Stimulated activated naive B cell treated with anti-CD40 and anti-IgM and Interleukin-4, amounts not matched to agents 10 μg/mL and 1 μg/mL and 100 μg/mL, for 72 hours (primary cell): ENCODE measurements at regions not wholly inside any gene's neighbourhood (a gene's known extent, or its start where the extent isn't known, plus 50 kb on each side); places are given as distances from the start of the nearest gene placed in this dataset.
"Not testable (repeated sequence)": the region's sequence is repeated elsewhere in the genome, so short reads cannot be mapped to it uniquely, and the experiment has no call there.

Experiments
- ATAC-seq, 2 donors: fragments of 150-1000 bp; cut with Tn5 transposase; replicated peaks; 2 replicates each; pipeline ENCODE4 v1.10.0; 2021; ENCODE audit warnings: moderate library complexity in 1 of 2
- DNase-seq: peaks from one replicate; pipeline ENCODE4 v3.0.0; 2021
- H3K27ac Mint-ChIP-seq: one replicate; pipeline ENCODE4 v1.8.0; 2022; ENCODE audit warnings: mild to moderate bottlenecking, mixed read lengths
- H3K27me3 Mint-ChIP-seq, 2 donors: one replicate each; pipeline ENCODE4 v1.8.0; 2022; ENCODE audit warnings: mixed read lengths in 2 of 2
- H3K36me3 Mint-ChIP-seq, 2 donors: one replicate each; pipeline ENCODE4 v1.8.0; 2022; ENCODE audit warnings: mixed read lengths in 2 of 2, mild to moderate bottlenecking in 1 of 2
- H3K4me1 Mint-ChIP-seq, 2 donors: one replicate each; pipeline ENCODE4 v1.8.0; 2022; ENCODE audit warnings: mixed read lengths in 2 of 2, mild to moderate bottlenecking in 1 of 2
- H3K4me3 Mint-ChIP-seq, 2 donors: one replicate each; pipeline ENCODE4 v1.8.0; 2022; ENCODE audit warnings: mild to moderate bottlenecking in 2 of 2, mixed read lengths in 2 of 2, moderate library complexity in 1 of 2
- H3K9me3 Mint-ChIP-seq, 2 donors: one replicate each; pipeline ENCODE4 v1.8.0; 2022; ENCODE audit warnings: mixed read lengths in 2 of 2, mild to moderate bottlenecking in 1 of 2

DNA sequence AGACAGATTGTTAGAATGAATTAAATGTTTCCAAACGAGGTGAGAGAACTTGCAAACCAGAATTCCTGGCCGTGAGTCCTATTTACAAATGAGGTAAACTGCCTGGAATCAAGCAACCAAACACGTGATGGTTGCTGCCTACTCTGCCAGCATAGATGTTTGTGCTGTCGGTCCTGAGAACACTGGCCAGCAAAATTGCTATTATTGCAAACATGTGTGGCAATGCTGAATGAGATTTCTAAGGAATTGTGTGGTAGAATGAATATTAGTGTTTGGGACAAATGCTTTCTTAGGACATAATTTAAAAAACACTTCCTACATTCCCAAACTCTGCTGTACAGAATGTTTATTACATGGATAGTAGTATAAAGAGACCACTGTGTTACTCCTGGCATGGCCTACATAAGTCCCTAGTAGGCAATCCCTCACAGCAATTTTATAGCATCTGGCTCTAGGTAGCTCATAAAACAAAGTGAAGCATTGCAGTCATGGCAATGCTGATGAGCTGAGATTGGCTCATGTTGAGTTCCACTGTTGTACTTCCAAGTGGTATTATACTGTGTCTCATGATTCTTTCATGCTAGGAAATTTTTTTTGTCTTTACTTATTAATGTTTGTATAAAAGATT lies 605.2 kb upstream of the EPHA5 start:
- Mint-ChIP-seq H3K4me3 (no peak overlapping the region), H3K4me1 (no peaks in the 10 kb centered on the region), H3K27ac (no peak overlapping the region), H3K9me3 (peaks cover 0 to 6% of the 10 kb centered on the region in 2 donors), H3K27me3 (no peaks in the 10 kb centered on the region), H3K36me3 (no peaks in the 10 kb centered on the region)
- ATAC-seq (no peak), DNase-seq (no peak)

DNA sequence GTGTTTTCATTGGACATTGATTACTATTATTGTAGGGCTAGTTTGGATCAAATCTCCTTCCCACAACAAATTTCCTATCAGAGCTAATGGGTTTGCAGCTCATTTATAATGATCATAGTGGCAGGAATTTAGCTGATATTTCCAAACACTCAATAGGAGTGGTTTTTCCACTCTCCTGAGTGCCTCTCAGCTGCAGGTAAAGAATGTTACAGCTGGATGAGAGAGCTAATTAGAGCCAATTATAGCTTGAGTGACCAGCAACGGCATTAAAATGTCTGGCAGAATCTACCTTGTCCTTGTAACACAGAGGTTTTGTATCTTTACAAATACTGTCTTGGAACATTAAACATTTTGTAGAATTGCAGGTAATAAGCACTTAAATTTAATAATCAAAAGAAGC lies 602.8 kb upstream of the EPHA5 start:
- peaks cover 4 to 9% of the 10 kb centered on the region in 2 donors for H3K9me3 Mint-ChIP-seq
- no peaks in the 10 kb centered on the region for H3K27me3 Mint-ChIP-seq
- ATAC-seq, result no peak
- H3K36me3 Mint-ChIP-seq, result no peaks in the 10 kb centered on the region
- H3K4me1 Mint-ChIP-seq, result no peaks in the 10 kb centered on the region
- no peak for DNase-seq
- no peak overlapping the region for H3K27ac Mint-ChIP-seq
- no peak overlapping the region for H3K4me3 Mint-ChIP-seq

DNA sequence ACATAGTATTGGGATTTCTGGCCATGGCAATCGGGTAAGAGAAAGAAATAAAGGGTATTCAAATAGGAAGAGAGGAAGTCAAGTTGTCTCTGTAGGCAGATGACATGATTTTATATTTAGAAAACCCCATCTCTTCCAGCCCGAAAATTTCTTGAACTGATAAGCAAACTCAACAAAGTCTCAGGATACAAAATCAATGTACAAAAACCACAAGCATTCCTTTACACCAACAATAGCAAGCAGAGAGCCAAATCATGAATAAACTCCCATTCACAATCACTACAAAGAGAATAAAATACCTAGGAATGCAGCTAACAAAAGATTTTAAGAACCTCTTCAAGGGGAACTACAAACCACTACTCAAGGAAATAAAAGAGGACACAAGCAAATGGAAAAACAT lies 600.1 kb upstream of the EPHA5 start:
- not testable (repeated sequence) for H3K4me1 Mint-ChIP-seq, H3K9me3 Mint-ChIP-seq, H3K4me3 Mint-ChIP-seq, H3K27me3 Mint-ChIP-seq, H3K36me3 Mint-ChIP-seq, ATAC-seq, DNase-seq, H3K27ac Mint-ChIP-seq

DNA sequence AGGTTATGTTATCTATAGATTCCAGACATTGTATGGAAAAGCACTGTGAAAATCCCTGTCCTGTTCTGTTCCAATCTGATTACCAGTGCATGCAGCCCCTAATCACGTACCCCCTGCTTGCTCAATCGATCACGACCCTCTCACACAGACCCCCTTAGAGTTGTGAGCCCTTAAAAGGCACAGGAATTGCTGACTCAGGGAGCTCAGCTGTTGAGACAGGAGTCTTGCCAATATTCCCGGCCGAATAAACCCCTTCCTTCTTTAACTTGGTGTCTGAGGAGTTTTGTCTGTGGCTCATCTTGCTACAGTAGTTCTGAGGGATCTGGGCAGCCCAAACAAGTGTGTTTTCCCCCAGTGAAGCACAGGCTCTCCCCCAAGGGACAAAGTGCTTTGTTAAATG lies 596.3 kb upstream of the EPHA5 start:
- not testable (repeated sequence) for H3K4me3 Mint-ChIP-seq, H3K36me3 Mint-ChIP-seq, ATAC-seq, H3K4me1 Mint-ChIP-seq, H3K27me3 Mint-ChIP-seq, DNase-seq, H3K27ac Mint-ChIP-seq, H3K9me3 Mint-ChIP-seq

DNA sequence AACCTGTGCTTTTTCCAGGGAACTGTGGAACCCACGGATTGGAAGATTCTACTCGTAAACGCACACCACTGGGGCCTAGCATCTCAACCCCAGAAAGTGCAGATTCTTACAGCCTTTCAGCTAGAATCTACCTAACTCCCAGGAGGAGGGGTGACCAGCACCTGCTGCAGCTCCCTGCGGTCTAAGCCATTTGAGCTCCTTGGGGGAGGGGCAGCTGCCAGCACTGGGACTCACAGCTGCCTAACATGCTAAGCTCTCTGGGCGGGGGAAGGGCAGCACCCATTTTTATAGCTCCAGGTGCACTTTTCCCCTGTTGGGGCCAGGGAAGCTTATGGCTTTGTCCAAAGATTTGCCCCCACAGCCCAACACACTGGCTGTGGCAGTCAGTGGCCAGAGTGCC lies 595.7 kb upstream of the EPHA5 start:
- Mint-ChIP-seq H3K9me3 (peaks cover 6 to 8% of the 10 kb centered on the region in 2 donors), H3K27me3 (no peaks in the 10 kb centered on the region), H3K4me1 (no peaks in the 10 kb centered on the region), H3K36me3 (no peaks in the 10 kb centered on the region), H3K27ac (no peak overlapping the region), H3K4me3 (no peak overlapping the region)
- ATAC-seq, result no peak
- no peak for DNase-seq

DNA sequence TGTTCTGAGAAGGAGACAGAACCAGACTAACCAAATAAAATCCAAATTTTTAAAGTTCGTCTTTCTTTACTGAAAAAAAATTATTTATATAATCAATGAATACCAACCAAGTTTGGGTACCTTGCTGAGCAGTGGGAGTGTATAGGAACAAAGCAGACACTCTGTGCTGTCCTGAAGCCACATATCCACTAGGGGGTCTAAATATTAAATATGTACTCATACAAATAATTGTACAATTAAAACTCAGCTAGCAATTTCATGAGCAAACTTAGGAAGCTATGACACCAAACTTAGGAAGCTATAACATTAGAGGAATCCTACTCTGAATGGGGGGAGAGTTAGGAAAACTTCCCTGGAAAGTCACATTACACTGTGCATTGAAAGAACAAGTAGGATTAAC lies 582.0 kb upstream of the EPHA5 start:
- ATAC-seq, result no peak
- H3K4me1 Mint-ChIP-seq, result no peaks in the 10 kb centered on the region
- H3K9me3 Mint-ChIP-seq, result peaks cover 8 to 9% of the 10 kb centered on the region in 2 donors
- DNase-seq, result no peak
- H3K4me3 Mint-ChIP-seq, result no peak overlapping the region
- no peaks in the 10 kb centered on the region for H3K27me3 Mint-ChIP-seq
- no peaks in the 10 kb centered on the region for H3K36me3 Mint-ChIP-seq
- no peak overlapping the region for H3K27ac Mint-ChIP-seq

DNA sequence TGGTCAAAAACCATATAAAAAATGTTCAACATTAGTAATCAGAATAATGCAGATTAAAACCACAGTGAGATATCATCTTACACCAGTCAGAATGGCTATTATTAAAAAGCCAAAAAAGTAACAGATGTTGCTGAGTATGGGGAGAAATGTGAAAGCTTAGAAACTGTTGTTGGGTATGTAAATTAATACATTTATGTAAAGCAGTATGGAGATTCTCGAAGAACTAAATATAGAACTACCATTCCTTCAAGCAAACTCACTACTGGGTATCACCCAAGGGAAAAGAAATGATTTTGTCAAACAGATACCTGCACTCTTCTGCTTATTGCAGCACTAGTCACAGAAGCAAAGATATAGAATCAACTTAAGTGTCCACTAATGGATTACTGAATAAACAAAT lies 576.4 kb upstream of the EPHA5 start:
- H3K27me3 Mint-ChIP-seq, result no peaks in the 10 kb centered on the region
- no peaks in the 10 kb centered on the region for H3K36me3 Mint-ChIP-seq
- no peaks in the 10 kb centered on the region for H3K4me1 Mint-ChIP-seq
- ATAC-seq, result no peak
- H3K27ac Mint-ChIP-seq, result no peak overlapping the region
- H3K4me3 Mint-ChIP-seq, result no peak overlapping the region
- peaks cover 7 to 15% of the 10 kb centered on the region in 2 donors for H3K9me3 Mint-ChIP-seq
- DNase-seq, result no peak

DNA sequence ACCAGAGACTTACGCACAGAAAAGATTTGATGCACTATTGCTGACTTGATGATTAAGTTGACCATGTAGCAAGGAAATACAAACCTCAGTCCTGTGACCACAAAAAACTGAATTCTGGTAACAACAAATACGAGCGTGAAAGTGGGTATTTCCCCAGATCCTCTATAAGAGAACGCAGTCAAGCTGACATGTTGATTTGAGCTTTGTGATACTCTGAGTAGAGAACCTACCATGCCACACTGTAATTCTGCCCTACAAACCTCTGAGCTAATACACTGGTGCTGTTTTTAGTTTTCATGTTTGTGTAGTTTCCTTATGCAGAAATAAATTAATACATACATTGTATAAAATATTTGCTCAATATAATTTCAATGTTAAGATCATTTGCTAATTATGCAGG lies 565.6 kb upstream of the EPHA5 start:
- no peak overlapping the region for H3K4me3 Mint-ChIP-seq
- DNase-seq (no peak), ATAC-seq (no peak)
- no peaks in the 10 kb centered on the region for H3K27me3 Mint-ChIP-seq
- H3K36me3 Mint-ChIP-seq, result no peaks in the 10 kb centered on the region
- H3K27ac Mint-ChIP-seq, result no peak overlapping the region
- H3K9me3 Mint-ChIP-seq, result peaks cover 4 to 6% of the 10 kb centered on the region in 2 donors
- H3K4me1 Mint-ChIP-seq, result no peaks in the 10 kb centered on the region

DNA sequence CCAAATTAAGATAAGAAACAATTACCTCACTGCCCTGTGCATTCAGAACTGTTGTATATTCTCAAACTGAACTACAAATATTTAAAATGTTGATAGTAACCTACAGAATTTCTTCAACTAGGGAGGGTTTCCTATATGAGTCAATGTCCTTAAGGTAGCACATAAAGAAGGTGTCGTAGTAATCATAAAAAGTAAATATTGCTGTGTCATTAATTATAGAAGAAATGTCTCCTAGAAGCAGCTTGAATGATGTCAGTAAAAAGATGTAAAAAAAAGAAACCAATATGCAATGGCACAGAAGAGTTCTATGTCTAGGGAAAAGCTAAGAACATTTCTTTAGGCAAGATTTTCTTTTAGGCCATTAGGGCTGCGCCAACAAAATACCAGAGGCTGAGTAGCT lies 559.6 kb upstream of the EPHA5 start:
- no peak for ATAC-seq
- H3K27ac Mint-ChIP-seq, result no peak overlapping the region

DNA sequence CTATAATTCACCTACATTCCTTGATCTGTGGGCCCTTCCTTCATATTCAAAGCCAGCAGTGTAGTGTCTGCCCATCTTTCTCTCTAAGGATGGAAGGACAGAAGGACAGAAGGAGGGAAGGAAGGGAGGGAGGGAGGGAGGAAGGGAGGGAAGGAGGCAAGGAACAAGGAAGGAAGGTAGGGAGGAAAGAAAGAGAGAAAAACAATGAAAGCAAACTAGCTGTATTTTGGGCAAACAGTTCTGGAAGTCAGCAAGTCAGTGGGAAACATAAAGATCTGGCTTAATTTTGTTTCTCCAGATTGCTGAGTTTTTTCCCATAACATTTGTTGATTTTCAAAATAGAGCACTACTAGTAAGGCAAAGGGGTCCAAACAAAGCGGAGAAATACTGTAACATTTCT lies 555.2 kb upstream of the EPHA5 start:
- no peak overlapping the region for H3K4me3 Mint-ChIP-seq
- peaks cover 0 to 1% of the 10 kb centered on the region in 2 donors for H3K9me3 Mint-ChIP-seq
- no peak overlapping the region for H3K27ac Mint-ChIP-seq
- no peaks in the 10 kb centered on the region for H3K4me1 Mint-ChIP-seq
- no peak for DNase-seq
- H3K27me3 Mint-ChIP-seq, result no peaks in the 10 kb centered on the region
- ATAC-seq, result no peak
- H3K36me3 Mint-ChIP-seq, result no peaks in the 10 kb centered on the region

More for the DNA sequence above, 559.6 kb upstream of the EPHA5 start:
- no peaks in the 10 kb centered on the region for H3K36me3 Mint-ChIP-seq
- peaks cover 0 to 1% of the 10 kb centered on the region in 2 donors for H3K9me3 Mint-ChIP-seq
- H3K4me3 Mint-ChIP-seq, result no peak overlapping the region
- H3K4me1 Mint-ChIP-seq, result no peaks in the 10 kb centered on the region
- H3K27me3 Mint-ChIP-seq, result no peaks in the 10 kb centered on the region
- no peak for DNase-seq

DNA sequence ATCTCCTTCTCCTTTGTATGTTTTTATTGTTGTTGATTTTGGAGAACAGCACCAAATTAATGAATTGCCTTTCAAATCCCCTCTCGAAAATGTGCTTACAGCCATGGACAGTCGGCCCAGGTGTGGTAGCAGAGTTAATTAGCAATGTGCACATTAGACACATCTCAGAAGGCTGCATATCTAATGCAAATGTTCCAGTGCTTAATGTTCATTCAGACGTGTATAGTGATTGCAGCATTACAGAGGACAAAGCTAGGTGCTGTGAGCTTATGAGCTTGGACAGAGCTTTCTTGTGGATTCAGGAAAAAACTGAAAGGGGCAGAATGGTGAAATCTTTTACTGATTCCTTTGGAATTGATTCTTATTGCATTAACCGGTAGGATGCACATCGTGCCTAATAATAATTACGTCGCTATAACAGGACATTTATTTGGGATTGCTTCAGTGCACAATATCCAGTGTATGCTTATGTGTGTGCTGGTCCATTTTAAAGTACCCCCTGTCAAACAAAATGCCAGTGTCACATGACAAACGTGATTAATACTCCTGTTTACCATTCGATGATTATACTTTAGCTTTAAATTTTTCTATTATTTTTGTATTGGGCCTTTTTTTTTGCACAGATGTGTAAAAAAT lies 552.9 kb upstream of the EPHA5 start:
- H3K9me3 Mint-ChIP-seq, result peaks cover 0 to 1% of the 10 kb centered on the region in 2 donors
- no peak for ATAC-seq
- no peak for DNase-seq
- H3K4me3 Mint-ChIP-seq, result no peak overlapping the region
- no peaks in the 10 kb centered on the region for H3K36me3 Mint-ChIP-seq
- no peak overlapping the region for H3K27ac Mint-ChIP-seq
- no peaks in the 10 kb centered on the region for H3K4me1 Mint-ChIP-seq
- no peaks in the 10 kb centered on the region for H3K27me3 Mint-ChIP-seq

DNA sequence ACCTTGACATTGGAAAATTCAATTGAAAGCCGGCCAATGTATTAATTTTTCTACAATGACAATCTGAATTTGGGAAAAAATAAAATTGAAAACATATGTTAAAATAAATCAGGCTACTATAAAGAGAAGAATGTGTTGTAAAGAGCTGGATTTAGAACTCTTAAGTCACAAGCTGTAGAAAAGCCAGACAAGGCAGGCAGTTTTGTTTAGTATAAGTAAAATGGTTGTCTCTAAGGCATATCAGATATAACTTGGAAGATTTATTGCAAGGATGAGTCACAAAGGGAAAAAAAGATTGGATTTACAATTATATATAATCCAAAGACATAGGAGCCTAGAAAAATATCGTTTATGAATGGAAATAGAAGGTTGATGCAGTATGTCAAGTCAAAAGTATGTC lies 549.1 kb upstream of the EPHA5 start:
- Mint-ChIP-seq H3K36me3 (no peaks in the 10 kb centered on the region), H3K4me1 (no peaks in the 10 kb centered on the region), H3K27me3 (no peaks in the 10 kb centered on the region), H3K4me3 (no peak overlapping the region), H3K27ac (no peak overlapping the region), H3K9me3 (peaks cover 0 to 1% of the 10 kb centered on the region in 2 donors)
- DNase-seq, result no peak
- ATAC-seq, result no peak

DNA sequence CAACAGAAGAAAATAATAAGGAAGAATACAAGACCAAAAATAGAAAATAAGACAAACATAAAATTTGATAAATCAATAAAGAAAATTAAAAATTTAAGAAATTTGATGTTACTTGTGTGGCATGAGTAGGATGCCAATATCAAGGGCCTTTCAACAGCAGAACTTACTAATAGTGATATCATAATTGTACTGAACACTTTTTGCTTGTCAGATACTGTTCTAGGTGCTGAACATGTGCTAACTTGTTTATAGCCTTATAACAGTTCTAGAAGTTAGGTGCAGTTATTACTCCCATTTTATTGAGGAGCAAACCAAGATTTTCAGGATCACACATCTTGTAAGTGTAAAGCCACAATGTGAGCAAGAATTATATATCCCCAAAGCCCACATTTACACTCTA lies 546.0 kb upstream of the EPHA5 start:
- no peak overlapping the region for H3K4me3 Mint-ChIP-seq
- no peak for DNase-seq
- H3K4me1 Mint-ChIP-seq, result no peaks in the 10 kb centered on the region
- H3K9me3 Mint-ChIP-seq, result peaks cover 0 to 3% of the 10 kb centered on the region in 2 donors
- H3K27me3 Mint-ChIP-seq, result no peaks in the 10 kb centered on the region
- ATAC-seq, result no peak
- no peak overlapping the region for H3K27ac Mint-ChIP-seq
- no peaks in the 10 kb centered on the region for H3K36me3 Mint-ChIP-seq

DNA sequence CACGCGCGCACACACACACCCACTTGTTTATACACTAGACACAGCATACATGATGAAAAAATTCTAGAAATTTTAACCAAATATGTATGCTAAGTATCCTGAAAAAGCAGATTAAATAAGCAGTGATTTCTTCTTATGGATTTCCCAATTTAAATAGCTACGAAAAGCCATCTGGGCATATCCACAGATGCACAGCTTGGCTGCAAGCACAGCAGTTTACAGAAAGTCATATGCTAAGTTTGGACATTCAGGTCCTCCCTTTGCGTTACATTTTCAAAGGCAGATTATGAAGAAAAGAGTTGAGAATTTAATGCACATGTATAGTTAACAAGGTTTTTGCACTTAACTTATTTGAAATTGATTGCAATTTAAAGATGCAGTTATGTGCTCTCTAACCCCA lies 542.2 kb upstream of the EPHA5 start:
- no peak overlapping the region for H3K27ac Mint-ChIP-seq
- H3K9me3 Mint-ChIP-seq, result peaks cover 5 to 11% of the 10 kb centered on the region in 2 donors
- DNase-seq (no peak), ATAC-seq (no peak)
- H3K4me3 Mint-ChIP-seq, result no peak overlapping the region
- H3K36me3 Mint-ChIP-seq, result no peaks in the 10 kb centered on the region
- H3K4me1 Mint-ChIP-seq, result no peaks in the 10 kb centered on the region
- H3K27me3 Mint-ChIP-seq, result no peaks in the 10 kb centered on the region

DNA sequence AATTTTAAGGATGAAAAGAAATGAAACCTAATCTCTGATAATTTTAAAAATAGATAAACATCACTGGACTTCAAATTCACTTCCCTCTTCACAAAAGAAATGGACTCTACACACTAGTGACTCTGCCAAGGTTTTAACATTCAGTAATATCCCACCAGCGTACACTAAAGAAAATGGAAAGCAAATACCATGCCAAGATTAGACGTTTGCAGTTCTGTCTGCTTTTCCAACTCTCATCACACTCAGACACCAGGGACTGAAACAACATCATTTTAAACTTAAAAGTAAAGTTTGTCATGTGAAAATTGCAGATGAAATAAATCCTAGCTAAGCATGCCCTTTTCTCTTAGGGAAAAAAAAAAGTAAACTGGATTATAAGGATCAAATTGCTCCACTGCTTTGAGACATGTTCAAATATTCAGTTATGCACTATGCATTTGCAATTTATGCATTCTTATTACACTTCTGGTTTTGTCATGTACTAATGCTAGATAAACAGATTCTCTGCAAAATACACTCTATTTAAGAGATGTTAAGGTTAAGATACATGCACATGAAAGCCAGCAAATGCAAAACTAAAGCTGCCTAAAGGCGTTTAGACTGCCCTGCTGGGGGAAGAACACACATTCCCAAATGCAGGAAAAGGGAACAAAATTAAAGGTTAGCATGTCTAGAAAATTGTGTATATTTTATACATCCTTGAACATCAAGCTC lies 534.4 kb upstream of the EPHA5 start:
- H3K36me3 Mint-ChIP-seq, result no peaks in the 10 kb centered on the region
- no peak overlapping the region for H3K4me3 Mint-ChIP-seq
- H3K4me1 Mint-ChIP-seq, result no peaks in the 10 kb centered on the region
- H3K27me3 Mint-ChIP-seq, result no peaks in the 10 kb centered on the region
- ATAC-seq (no peak), DNase-seq (no peak)
- no peak overlapping the region for H3K27ac Mint-ChIP-seq
- peaks cover 4 to 11% of the 10 kb centered on the region in 2 donors for H3K9me3 Mint-ChIP-seq
